Esophagus (tissue), 2 donors: ENCODE measurements at regions not wholly inside any gene's neighbourhood (a gene's known extent, or its start where the extent isn't known, plus 50 kb on each side); places are given as distances from the start of the nearest gene placed in this dataset.
A peak's percentile ranks its signal among the peaks of the same experiment; 100 is the strongest.

Experiments used
- H3K27ac ChIP-seq, 2 donors: one replicate each; pipeline ENCODE4 v1.5.1; 2013; ENCODE audit warnings: low read depth in 2 of 2, mild to moderate bottlenecking in 2 of 2, inconsistent platforms in 1 of 2, low read length in 1 of 2, moderate library complexity in 1 of 2
- H3K27me3 ChIP-seq, 2 donors: one replicate each; pipeline ENCODE4 v1.6.1; 2013; ENCODE audit warnings: low read length in 2 of 2, control low read depth in 1 of 2, mild to moderate bottlenecking in 1 of 2; ENCODE audit not compliant: insufficient read depth in 2 of 2, control insufficient read depth in 1 of 2
- H3K36me3 ChIP-seq, 2 donors: one replicate each; pipeline ENCODE4 v1.6.1; 2013; ENCODE audit warnings: low read length in 1 of 2; ENCODE audit not compliant: control insufficient read depth in 2 of 2, insufficient read depth in 2 of 2
- H3K4me1 ChIP-seq, 2 donors: one replicate each; pipeline ENCODE4 v1.6.1; 2013; ENCODE audit warnings: low read length in 1 of 2; ENCODE audit not compliant: control insufficient read depth in 2 of 2, insufficient read depth in 2 of 2
- H3K4me3 ChIP-seq, 2 donors: one replicate each; pipeline ENCODE4 v1.5.1; 2013; ENCODE audit warnings: low read length in 2 of 2, mild to moderate bottlenecking in 2 of 2, low read depth in 1 of 2, moderate library complexity in 1 of 2
- H3K9me3 ChIP-seq, 2 donors: one replicate each; pipeline ENCODE4 v1.6.1; 2013; ENCODE audit warnings: mild to moderate bottlenecking in 2 of 2, low read depth in 1 of 2, low read length in 1 of 2, moderate library complexity in 1 of 2; ENCODE audit not compliant: control insufficient read depth in 2 of 2, insufficient read depth in 1 of 2
- WGBS, 2 donors: extraction: QIAGEN DNeasy Blood & Tissue Kit; methylation state at CpG; one replicate each; pipeline ENCODE4 v1.1.7; 2013; 5-methylcytosine and 5-hydroxymethylcytosine counted together
- donor health status: healthy with polysubstance abuse.
- donor health status: Bipolar disorder and iron deficiency.

DNA sequence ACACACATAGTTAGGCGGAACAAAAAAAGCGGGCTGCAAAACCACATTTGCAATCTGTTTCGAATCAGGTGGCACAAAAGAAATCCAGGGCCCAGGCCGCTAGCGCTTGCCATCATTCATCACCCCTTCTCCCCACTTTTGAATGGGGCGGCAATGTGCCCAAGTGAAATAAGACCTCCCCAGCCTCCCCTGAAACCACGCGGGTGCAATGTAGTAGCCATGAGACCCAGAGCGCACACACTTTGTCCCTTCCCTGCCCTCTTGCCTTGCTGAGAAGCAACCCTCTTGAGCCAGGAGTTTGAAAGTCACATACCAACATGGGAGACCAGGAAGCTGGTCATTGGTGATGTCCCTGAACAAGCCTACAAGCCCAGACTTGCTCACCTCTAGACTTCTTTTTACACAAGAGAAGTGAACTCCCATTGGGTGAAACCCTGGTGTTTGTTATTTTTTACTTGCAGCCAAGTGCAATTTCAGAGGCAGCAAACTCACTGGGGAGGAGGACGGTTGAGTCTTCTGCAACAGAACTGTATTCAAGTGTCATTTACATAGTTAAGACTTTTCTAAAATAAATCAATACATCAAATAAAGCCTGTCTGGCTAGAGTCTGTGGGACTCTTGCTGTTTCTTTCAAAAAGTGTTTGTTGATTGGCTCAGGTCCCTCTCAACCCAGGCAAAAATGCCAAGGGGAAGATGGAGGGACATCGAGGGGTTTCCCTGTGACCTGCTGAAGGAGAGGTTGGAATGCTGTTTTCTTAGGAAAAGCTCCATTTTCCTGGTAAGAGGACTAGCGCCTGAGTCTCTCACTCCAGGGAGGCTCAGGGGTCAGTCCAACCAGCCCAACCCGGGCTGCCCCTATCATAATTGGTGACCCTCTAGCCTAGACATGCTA is 138.1 kb upstream of the PTPN1 start:
- no peaks in the 10 kb centered on the region for H3K27me3 ChIP-seq
- 75 to 81% methylated on average over 13 of the region's 13 CpGs for WGBS, 2 donors
- H3K9me3 ChIP-seq = no peaks in the 10 kb centered on the region
- H3K36me3 ChIP-seq = no peaks in the 10 kb centered on the region
- peaks cover 0 to 9% of the 10 kb centered on the region in 2 donors for H3K4me1 ChIP-seq
- no peak overlapping the region for H3K4me3 ChIP-seq
- H3K27ac ChIP-seq = no peak overlapping the region

GRCh38 chr20:50372770-50373088 is 137.5 kb upstream of the PTPN1 start:
- Histone ChIP-seq H3K9me3 (no peaks in the 10 kb centered on the region), H3K4me1 (peaks cover 0 to 9% of the 10 kb centered on the region in 2 donors), H3K4me3 (no peak overlapping the region), H3K27ac (no peak overlapping the region), H3K36me3 (no peaks in the 10 kb centered on the region), H3K27me3 (no peaks in the 10 kb centered on the region)
- 29 to 38% methylated on average over 3 of the region's 3 CpGs for WGBS, 2 donors

DNA sequence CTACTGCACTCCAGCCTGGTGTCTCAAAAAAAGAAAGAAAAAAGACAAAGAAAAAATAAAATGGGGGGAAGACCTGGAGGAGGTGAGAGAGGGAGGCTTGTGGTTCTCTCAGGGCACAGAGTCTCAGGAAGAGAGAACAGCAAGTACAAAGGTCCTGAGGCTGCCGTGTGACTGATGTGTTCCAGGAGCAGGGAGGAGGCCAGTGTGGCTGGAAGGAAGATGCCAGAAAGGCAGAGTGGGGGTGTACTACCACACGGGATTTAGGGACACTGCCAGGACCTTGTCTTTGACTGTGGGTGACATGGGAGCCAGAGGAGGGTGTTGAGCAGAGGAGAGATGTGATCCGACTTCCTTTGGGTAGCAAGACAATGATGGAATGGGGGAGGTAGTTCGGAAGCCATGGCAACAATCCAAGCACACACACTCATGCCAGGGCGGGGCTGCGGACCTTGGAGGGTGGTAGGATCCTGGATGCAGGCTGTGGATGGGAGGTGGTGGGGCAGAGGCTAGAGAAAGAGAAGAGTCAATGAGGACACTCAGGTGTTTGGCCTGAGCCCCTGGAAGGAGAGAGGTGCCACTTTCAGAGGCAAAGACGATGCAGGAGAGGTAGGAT is 136.4 kb upstream of the PTPN1 start:
- Histone ChIP-seq H3K9me3 (no peaks in the 10 kb centered on the region), H3K4me1 (peaks cover 0 to 9% of the 10 kb centered on the region in 2 donors), H3K27ac (no peak overlapping the region), H3K4me3 (no peak overlapping the region), H3K27me3 (no peaks in the 10 kb centered on the region), H3K36me3 (no peaks in the 10 kb centered on the region)
- 48 to 59% methylated on average over 7 of the region's 7 CpGs for WGBS, 2 donors

GRCh38 chr20:50374541-50375078 is 135.6 kb upstream of the PTPN1 start:
- peaks cover 0 to 5% of the 10 kb centered on the region in 2 donors for H3K4me1 ChIP-seq
- H3K36me3 ChIP-seq = no peaks in the 10 kb centered on the region
- H3K27ac ChIP-seq = no peak overlapping the region
- no peaks in the 10 kb centered on the region for H3K9me3 ChIP-seq
- 77 to 84% methylated on average over 4 of the region's 4 CpGs for WGBS, 2 donors
- H3K27me3 ChIP-seq = no peaks in the 10 kb centered on the region
- no peak overlapping the region for H3K4me3 ChIP-seq

GRCh38 chr20:50376179-50376887 is 133.8 kb upstream of the PTPN1 start:
- H3K4me1 ChIP-seq = peaks cover 2 to 3% of the 10 kb centered on the region in 2 donors
- H3K27me3 ChIP-seq = no peaks in the 10 kb centered on the region
- WGBS, 2 donors = 92 to 93% methylated on average over 14 of the region's 14 CpGs
- no peak overlapping the region for H3K27ac ChIP-seq
- H3K36me3 ChIP-seq = no peaks in the 10 kb centered on the region
- H3K9me3 ChIP-seq = no peaks in the 10 kb centered on the region
- H3K4me3 ChIP-seq = no peak overlapping the region

GRCh38 chr20:50376888-50377459 is 133.2 kb upstream of the PTPN1 start:
- Histone ChIP-seq H3K4me3 (no peak overlapping the region), H3K27ac (no peak overlapping the region), H3K4me1 (peaks cover 2 to 3% of the 10 kb centered on the region in 2 donors), H3K9me3 (no peaks in the 10 kb centered on the region), H3K36me3 (no peaks in the 10 kb centered on the region), H3K27me3 (no peaks in the 10 kb centered on the region)
- WGBS, 2 donors = 77 to 80% methylated on average over 17 of the region's 17 CpGs

GRCh38 chr20:50378170-50379000 is 131.8 kb upstream of the PTPN1 start:
- H3K27me3 ChIP-seq = no peaks in the 10 kb centered on the region
- H3K9me3 ChIP-seq = no peaks in the 10 kb centered on the region
- no peak overlapping the region for H3K4me3 ChIP-seq
- peak overlapping the region; percentile 71 to 80 for H3K27ac ChIP-seq
- WGBS, 2 donors = 76 to 78% methylated on average over 14 of the region's 14 CpGs
- H3K36me3 ChIP-seq = no peaks in the 10 kb centered on the region
- peaks cover 0 to 3% of the 10 kb centered on the region in 2 donors for H3K4me1 ChIP-seq

GRCh38 chr20:50379049-50379990 is 130.9 kb upstream of the PTPN1 start:
- Histone ChIP-seq H3K27me3 (no peaks in the 10 kb centered on the region), H3K27ac (peak overlapping the region; percentile 71 to 82), H3K36me3 (no peaks in the 10 kb centered on the region), H3K9me3 (no peaks in the 10 kb centered on the region), H3K4me3 (no peak overlapping the region), H3K4me1 (peaks cover 0 to 3% of the 10 kb centered on the region in 2 donors)
- 45 to 56% methylated on average over 37 to 38 of the region's 38 CpGs for WGBS, 2 donors
